ENCODE measurements at regions not wholly inside any gene's neighbourhood (a gene's known extent, or its start where the extent isn't known, plus 50 kb on each side); places are given as distances from the start of the nearest gene placed in this dataset.
"Not testable (repeated sequence)": the region's sequence is repeated elsewhere in the genome, so short reads cannot be mapped to it uniquely, and the experiment has no call there.

- not testable (repeated sequence) for DNase-seq (ENCODE audit: low read depth)
Observed at GRCh38 chr7:9919-10318, 182.5 kb upstream of the FAM20C start.

GRCh38 chr7:32565-33280 is 159.6 kb upstream of the FAM20C start:
- not testable (repeated sequence) for H3K4me3 ChIP-seq (ENCODE audit: low read depth, low read length); DNase-seq (ENCODE audit: low read depth)

More at GRCh38 chr7:9919-10318, 182.5 kb upstream of the FAM20C start:
- not testable (repeated sequence) for H3K4me3 ChIP-seq (ENCODE audit: low read depth, low read length)

GRCh38 chr7:35121-35541 is 157.2 kb upstream of the FAM20C start:
- H3K4me3 ChIP-seq (ENCODE audit: low read depth, low read length); DNase-seq (ENCODE audit: low read depth): not testable (repeated sequence)

- DNase-seq (ENCODE audit: low read depth); H3K4me3 ChIP-seq (ENCODE audit: low read depth, low read length): not testable (repeated sequence)
Observed at GRCh38 chr7:36539-36938, 155.8 kb upstream of the FAM20C start.

- not testable (repeated sequence) for DNase-seq (ENCODE audit: low read depth); H3K4me3 ChIP-seq (ENCODE audit: low read depth, low read length)
Observed at GRCh38 chr7:37656-38055, 154.7 kb upstream of the FAM20C start.

GRCh38 chr7:38444-38843 is 153.9 kb upstream of the FAM20C start:
- not testable (repeated sequence) for DNase-seq (ENCODE audit: low read depth); H3K4me3 ChIP-seq (ENCODE audit: low read depth, low read length)

- H3K4me3 ChIP-seq (ENCODE audit: low read depth, low read length); DNase-seq (ENCODE audit: low read depth): not testable (repeated sequence)
Observed at GRCh38 chr7:39984-40740, 152.2 kb upstream of the FAM20C start.

- no peak overlapping the region for H3K4me3 ChIP-seq (ENCODE audit: low read depth, low read length)
- no peak for DNase-seq (ENCODE audit: low read depth)
Observed at GRCh38 chr7:40799-41750, 151.3 kb upstream of the FAM20C start.

- DNase-seq (ENCODE audit: low read depth) = no peak
Observed at GRCh38 chr7:41917-42565, 150.3 kb upstream of the FAM20C start.

GRCh38 chr7:43791-44540 is 148.4 kb upstream of the FAM20C start:
- H3K4me3 ChIP-seq (ENCODE audit: low read depth, low read length) = no peak overlapping the region
- DNase-seq (ENCODE audit: low read depth) = no peak

More at GRCh38 chr7:41917-42565, 150.3 kb upstream of the FAM20C start:
- no peak overlapping the region for H3K4me3 ChIP-seq (ENCODE audit: low read depth, low read length)

- H3K4me3 ChIP-seq (ENCODE audit: low read depth, low read length) = no peak overlapping the region
- no peak for DNase-seq (ENCODE audit: low read depth)
Observed at GRCh38 chr7:44541-44896, 147.9 kb upstream of the FAM20C start.

GRCh38 chr7:45106-46090 is 147.0 kb upstream of the FAM20C start:
- DNase-seq (ENCODE audit: low read depth) = no peak
- no peak overlapping the region for H3K4me3 ChIP-seq (ENCODE audit: low read depth, low read length)

- H3K4me3 ChIP-seq (ENCODE audit: low read depth, low read length) = no peak overlapping the region
Observed at GRCh38 chr7:46123-46829, 146.1 kb upstream of the FAM20C start.

GRCh38 chr7:46830-47140 is 145.6 kb upstream of the FAM20C start:
- no peak for DNase-seq (ENCODE audit: low read depth)

More at GRCh38 chr7:46123-46829, 146.1 kb upstream of the FAM20C start:
- DNase-seq (ENCODE audit: low read depth) = no peak

GRCh38 chr7:51456-52068 is 140.8 kb upstream of the FAM20C start:
- no peak for DNase-seq (ENCODE audit: low read depth)

More at GRCh38 chr7:46830-47140, 145.6 kb upstream of the FAM20C start:
- H3K4me3 ChIP-seq (ENCODE audit: low read depth, low read length) = no peak overlapping the region

GRCh38 chr7:52100-52499 is 140.3 kb upstream of the FAM20C start:
- DNase-seq (ENCODE audit: low read depth) = no peak
- no peak overlapping the region for H3K4me3 ChIP-seq (ENCODE audit: low read depth, low read length)

More at GRCh38 chr7:51456-52068, 140.8 kb upstream of the FAM20C start:
- H3K4me3 ChIP-seq (ENCODE audit: low read depth, low read length) = no peak overlapping the region

GRCh38 chr7:53531-53930 is 138.8 kb upstream of the FAM20C start:
- DNase-seq (ENCODE audit: low read depth) = no peak
- H3K4me3 ChIP-seq (ENCODE audit: low read depth, low read length) = no peak overlapping the region

All from skeletal muscle cell (primary cell).